Immature natural killer cell (primary cell): ENCODE measurements at regions not wholly inside any gene's neighbourhood (a gene's known extent, or its start where the extent isn't known, plus 50 kb on each side); places are given as distances from the start of the nearest gene placed in this dataset.
"Not testable (repeated sequence)": the region's sequence is repeated elsewhere in the genome, so short reads cannot be mapped to it uniquely, and the experiment has no call there.

Experiments used
- DNase-seq, 3 donors: peaks; one replicate each; pipeline ENCODE4 v3.0.0; 2022; ENCODE audit warnings: mixed read lengths in 1 of 3
- H3K27ac Mint-ChIP-seq, 6 donors: one replicate each; pipeline ENCODE4 v1.8.0; 2020; ENCODE audit warnings: mixed read lengths in 6 of 6, mild to moderate bottlenecking in 5 of 6, inconsistent platforms in 4 of 6, moderate library complexity in 3 of 6
- H3K27me3 Mint-ChIP-seq, 3 donors: one replicate each; pipeline ENCODE4 v1.8.0; 2020 to 2021; ENCODE audit warnings: low read depth in 3 of 3, mild to moderate bottlenecking in 3 of 3, mixed read lengths in 3 of 3, moderate library complexity in 3 of 3, inconsistent platforms in 1 of 3
- H3K36me3 Mint-ChIP-seq, 3 donors: one replicate each; pipeline ENCODE4 v1.8.0; 2020; ENCODE audit warnings: mixed read lengths in 3 of 3, inconsistent platforms in 2 of 3, mild to moderate bottlenecking in 2 of 3
- H3K4me1 Mint-ChIP-seq, 2 donors: one replicate each; pipeline ENCODE4 v1.8.0; 2020; ENCODE audit warnings: inconsistent platforms in 2 of 2, mild to moderate bottlenecking in 2 of 2, mixed read lengths in 2 of 2, moderate library complexity in 1 of 2
- H3K4me3 Mint-ChIP-seq, 5 donors: one replicate each; pipeline ENCODE4 v1.8.0; 2020; ENCODE audit warnings: mild to moderate bottlenecking in 5 of 5, mixed read lengths in 5 of 5, inconsistent platforms in 3 of 5, moderate library complexity in 3 of 5
- H3K9me3 Mint-ChIP-seq, 6 donors: one replicate each; pipeline ENCODE4 v1.8.0; 2020; ENCODE audit warnings: mild to moderate bottlenecking in 6 of 6, mixed read lengths in 6 of 6, inconsistent platforms in 4 of 6, moderate library complexity in 3 of 6

GRCh38 chr11:25483915-25484635 lies 847.9 kb upstream of the ANO3 start:
- no peak for DNase-seq
- no peaks in the 10 kb centered on the region for H3K36me3 Mint-ChIP-seq
- H3K27me3 Mint-ChIP-seq = no peaks in the 10 kb centered on the region
- H3K4me1 Mint-ChIP-seq = no peaks in the 10 kb centered on the region
- no peak overlapping the region for H3K27ac Mint-ChIP-seq
- H3K9me3 Mint-ChIP-seq = peaks cover 0 to 14% (median 10%) of the 10 kb centered on the region in 6 donors
- H3K4me3 Mint-ChIP-seq = no peak overlapping the region

- Mint-ChIP-seq H3K9me3 (peaks cover 0 to 14% (median 9%) of the 10 kb centered on the region in 6 donors), H3K36me3 (no peaks in the 10 kb centered on the region), H3K4me1 (no peaks in the 10 kb centered on the region), H3K4me3 (no peak overlapping the region), H3K27me3 (no peaks in the 10 kb centered on the region), H3K27ac (no peak overlapping the region)
- no peak for DNase-seq
These were observed 846.6 kb upstream of the ANO3 start for GRCh38 chr11:25485315-25485714.

DNA sequence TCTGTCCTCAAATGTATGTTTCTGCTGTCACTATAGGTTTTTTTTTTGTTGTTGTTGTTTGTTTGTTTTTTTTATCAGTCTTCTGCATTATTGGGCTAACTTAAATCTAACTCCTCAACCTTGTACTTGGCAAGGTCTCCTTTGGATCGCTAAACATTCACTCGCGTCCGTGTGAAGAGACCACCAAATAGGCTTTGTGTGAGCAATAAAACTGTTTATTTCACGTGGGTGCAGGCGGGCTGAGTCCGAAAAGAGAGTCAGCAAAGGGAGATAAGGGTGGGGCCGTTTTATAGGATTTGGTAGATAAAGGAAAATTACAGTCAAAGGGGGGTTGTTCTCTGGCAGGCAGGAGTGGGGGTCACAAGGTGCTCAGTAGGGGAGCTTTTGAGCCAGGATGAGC lies 845.6 kb upstream of the ANO3 start:
- not testable (repeated sequence) for H3K36me3 Mint-ChIP-seq, H3K4me3 Mint-ChIP-seq, H3K27me3 Mint-ChIP-seq, H3K4me1 Mint-ChIP-seq, DNase-seq, H3K27ac Mint-ChIP-seq
- peaks cover 4 to 18% (median 10%) of the 10 kb centered on the region in 6 donors for H3K9me3 Mint-ChIP-seq

DNA sequence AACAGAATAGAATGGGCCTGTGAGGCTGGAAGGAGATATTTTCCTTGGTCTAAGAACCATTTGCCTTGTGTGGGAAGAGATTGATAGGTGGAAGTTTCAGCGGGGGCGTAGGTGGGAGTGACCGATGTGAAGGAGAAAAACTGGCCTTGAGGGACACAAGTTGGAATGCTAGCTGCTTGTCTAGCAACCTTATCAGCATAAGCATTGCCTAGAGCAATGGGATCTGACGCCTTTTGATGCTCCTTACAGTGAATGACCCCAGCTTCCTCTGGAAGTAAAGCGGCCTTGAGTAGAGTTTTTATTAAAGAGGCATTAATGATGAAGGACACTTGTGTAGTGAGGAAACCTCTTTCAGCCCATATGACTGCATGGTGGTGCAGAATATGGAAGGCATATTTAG lies 843.8 kb upstream of the ANO3 start:
- H3K27me3 Mint-ChIP-seq, H3K4me1 Mint-ChIP-seq, H3K27ac Mint-ChIP-seq, DNase-seq, H3K36me3 Mint-ChIP-seq, H3K4me3 Mint-ChIP-seq: not testable (repeated sequence)
- H3K9me3 Mint-ChIP-seq = peaks cover 1 to 17% (median 11%) of the 10 kb centered on the region in 6 donors

- H3K4me3 Mint-ChIP-seq = not testable (repeated sequence)
These were observed 830.5 kb upstream of the ANO3 start for GRCh38 chr11:25501426-25501825.

GRCh38 chr11:25515576-25515975 lies 816.4 kb upstream of the ANO3 start:
- Mint-ChIP-seq H3K4me3 (no peak overlapping the region), H3K27me3 (peaks cover 0 to 4% (median 0%) of the 10 kb centered on the region in 3 donors), H3K27ac (no peak overlapping the region), H3K9me3 (peaks cover 8 to 39% (median 15%) of the 10 kb centered on the region in 6 donors), H3K36me3 (peaks cover 0 to 2% (median 0%) of the 10 kb centered on the region in 3 donors), H3K4me1 (no peaks in the 10 kb centered on the region)
- DNase-seq = no peak

More at GRCh38 chr11:25501426-25501825, 830.5 kb upstream of the ANO3 start:
- not testable (repeated sequence) for H3K27me3 Mint-ChIP-seq, H3K27ac Mint-ChIP-seq, DNase-seq, H3K36me3 Mint-ChIP-seq, H3K4me1 Mint-ChIP-seq
- H3K9me3 Mint-ChIP-seq = peaks cover 5 to 31% (median 20%) of the 10 kb centered on the region in 6 donors

DNA sequence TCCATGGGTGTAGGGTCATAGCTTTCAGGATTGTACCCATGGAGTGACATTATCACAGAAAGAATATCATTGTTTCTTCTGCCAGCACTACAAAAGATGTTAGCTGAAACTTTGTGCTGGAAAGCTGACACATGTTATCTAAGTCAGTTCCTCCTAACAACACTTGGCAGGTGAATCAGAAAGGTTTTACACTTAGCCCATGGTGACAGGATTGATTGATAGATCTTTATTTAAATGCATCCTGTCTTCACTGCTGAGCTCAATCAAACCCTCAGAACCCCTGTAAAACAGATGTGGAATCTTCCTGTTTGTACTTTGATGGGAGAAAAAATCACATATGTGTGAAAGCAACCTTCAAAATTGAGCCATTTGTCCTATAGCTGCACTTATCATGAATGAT lies 811.5 kb upstream of the ANO3 start:
- peaks cover 0 to 39% (median 9%) of the 10 kb centered on the region in 6 donors for H3K9me3 Mint-ChIP-seq
- no peaks in the 10 kb centered on the region for H3K36me3 Mint-ChIP-seq
- no peak overlapping the region for H3K27ac Mint-ChIP-seq
- H3K4me1 Mint-ChIP-seq = no peaks in the 10 kb centered on the region
- no peak for DNase-seq
- no peak overlapping the region for H3K4me3 Mint-ChIP-seq
- H3K27me3 Mint-ChIP-seq = peaks cover 0 to 4% (median 2%) of the 10 kb centered on the region in 3 donors

- Mint-ChIP-seq H3K27ac (no peak overlapping the region), H3K4me3 (no peak overlapping the region), H3K9me3 (peaks cover 0 to 32% (median 4%) of the 10 kb centered on the region in 6 donors), H3K36me3 (no peaks in the 10 kb centered on the region), H3K4me1 (no peaks in the 10 kb centered on the region), H3K27me3 (no peaks in the 10 kb centered on the region)
- DNase-seq = no peak
These were observed 804.1 kb upstream of the ANO3 start for GRCh38 chr11:25527841-25528240.

- H3K9me3 Mint-ChIP-seq = peaks cover 2 to 36% (median 5%) of the 10 kb centered on the region in 6 donors
- DNase-seq = no peak
- no peaks in the 10 kb centered on the region for H3K27me3 Mint-ChIP-seq
- H3K4me1 Mint-ChIP-seq = no peaks in the 10 kb centered on the region
- no peak overlapping the region for H3K4me3 Mint-ChIP-seq
- no peaks in the 10 kb centered on the region for H3K36me3 Mint-ChIP-seq
- H3K27ac Mint-ChIP-seq = no peak overlapping the region
These were observed 802.4 kb upstream of the ANO3 start for GRCh38 chr11:25529572-25529971.

DNA sequence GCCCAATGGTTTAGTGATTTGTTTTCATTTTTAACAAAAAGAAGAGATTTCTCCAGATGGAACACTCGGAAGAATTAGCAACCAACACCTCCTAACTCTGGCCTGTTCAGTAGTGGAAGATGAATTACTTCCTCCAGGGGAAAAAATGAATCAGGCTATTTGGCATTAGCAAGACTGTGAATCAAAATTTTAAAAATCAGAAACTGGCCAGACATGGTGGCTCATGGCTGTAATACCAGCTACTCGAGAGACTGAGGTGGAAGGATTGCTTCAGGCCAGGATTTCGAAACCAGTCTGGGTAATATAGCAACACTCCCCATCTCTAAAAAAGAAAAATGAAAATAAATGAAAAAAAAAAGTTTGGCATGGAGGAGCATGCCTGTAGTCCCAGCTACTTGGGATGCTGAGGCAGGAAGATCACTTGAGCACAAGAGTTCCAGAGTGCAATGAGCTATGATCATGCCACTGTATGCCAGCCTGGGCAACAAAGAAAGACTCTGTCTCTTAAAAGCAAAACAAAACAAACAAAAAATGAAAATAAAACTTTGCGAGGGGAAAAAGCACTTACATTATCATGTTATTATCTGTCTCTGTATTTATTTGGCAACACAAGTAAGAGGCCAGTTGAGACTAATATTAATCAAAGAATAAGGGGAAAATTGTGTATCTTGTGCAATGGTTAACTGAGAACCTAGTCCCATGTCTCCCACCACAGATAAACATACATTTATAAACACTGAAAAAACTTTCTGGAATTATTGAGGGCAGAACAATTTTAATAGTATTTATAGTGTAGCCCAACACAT lies 796.3 kb upstream of the ANO3 start:
- Mint-ChIP-seq H3K27me3 (no peaks in the 10 kb centered on the region), H3K9me3 (peaks cover 4 to 44% (median 12%) of the 10 kb centered on the region in 6 donors), H3K4me1 (no peaks in the 10 kb centered on the region), H3K36me3 (no peaks in the 10 kb centered on the region), H3K27ac (no peak overlapping the region), H3K4me3 (no peak overlapping the region)
- no peak for DNase-seq

DNA sequence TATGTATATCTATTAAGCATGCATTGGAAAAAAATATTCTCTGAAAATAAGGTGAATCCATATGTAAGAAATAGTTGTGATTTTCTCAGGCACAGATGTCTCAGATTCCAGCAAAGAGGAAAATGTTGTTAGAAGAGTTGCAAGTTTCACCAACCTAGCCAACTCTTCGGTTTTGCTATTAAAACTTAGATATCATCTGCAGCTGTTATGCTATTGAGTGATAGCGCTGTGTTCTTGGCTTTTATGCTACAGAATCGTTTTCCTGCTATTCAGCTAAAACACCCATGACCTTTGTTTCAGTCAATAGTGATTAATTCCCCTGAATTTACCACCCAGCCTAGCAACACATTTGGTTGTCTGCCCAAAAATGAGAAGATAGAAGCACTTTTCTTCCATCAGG lies 795.6 kb upstream of the ANO3 start:
- Mint-ChIP-seq H3K27me3 (no peaks in the 10 kb centered on the region), H3K36me3 (no peaks in the 10 kb centered on the region), H3K27ac (no peak overlapping the region), H3K9me3 (peaks cover 0 to 39% (median 11%) of the 10 kb centered on the region in 6 donors), H3K4me3 (no peak overlapping the region), H3K4me1 (no peaks in the 10 kb centered on the region)
- DNase-seq = no peak

DNA sequence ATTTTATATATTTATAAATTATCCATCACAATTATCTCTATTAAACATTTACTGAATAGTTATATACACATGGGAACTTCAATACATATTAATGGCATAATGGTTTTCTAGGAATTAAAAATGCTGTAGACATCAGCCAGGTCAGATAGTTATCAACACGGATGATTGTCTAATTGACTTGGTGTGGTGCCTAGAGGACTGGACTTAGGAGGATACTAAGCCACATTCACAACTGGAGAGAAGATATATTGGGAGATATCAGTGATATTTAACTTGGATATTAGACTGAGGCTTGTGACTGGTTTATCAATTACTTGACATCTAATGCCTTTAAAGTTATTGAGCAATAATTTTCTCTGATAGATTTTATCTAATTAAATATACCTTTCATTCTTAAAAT lies 794.5 kb upstream of the ANO3 start:
- Mint-ChIP-seq H3K27me3 (no peaks in the 10 kb centered on the region), H3K4me3 (no peak overlapping the region), H3K9me3 (peaks cover 0 to 38% (median 14%) of the 10 kb centered on the region in 6 donors), H3K36me3 (no peaks in the 10 kb centered on the region), H3K4me1 (no peaks in the 10 kb centered on the region), H3K27ac (no peak overlapping the region)
- DNase-seq = no peak

- DNase-seq = no peak
- H3K4me3 Mint-ChIP-seq = no peak overlapping the region
- peaks cover 2 to 43% (median 12%) of the 10 kb centered on the region in 6 donors for H3K9me3 Mint-ChIP-seq
- H3K27ac Mint-ChIP-seq = no peak overlapping the region
- no peaks in the 10 kb centered on the region for H3K4me1 Mint-ChIP-seq
- H3K27me3 Mint-ChIP-seq = peaks cover 0 to 1% (median 1%) of the 10 kb centered on the region in 3 donors
- H3K36me3 Mint-ChIP-seq = no peaks in the 10 kb centered on the region
These were observed 784.6 kb upstream of the ANO3 start for GRCh38 chr11:25547292-25547691.

GRCh38 chr11:25562417-25562816 lies 769.5 kb upstream of the ANO3 start:
- Mint-ChIP-seq H3K36me3 (no peaks in the 10 kb centered on the region), H3K27ac (no peak overlapping the region), H3K9me3 (peaks cover 2 to 47% (median 18%) of the 10 kb centered on the region in 6 donors), H3K4me3 (no peak overlapping the region), H3K4me1 (no peaks in the 10 kb centered on the region), H3K27me3 (no peaks in the 10 kb centered on the region)
- DNase-seq = no peak
